GM12878 (cell line): ENCODE measurements at regions not wholly inside any gene's neighbourhood (a gene's known extent, or its start where the extent isn't known, plus 50 kb on each side); places are given as distances from the start of the nearest gene placed in this dataset.

Experiments used
- BCL11A ChIP-seq: IDR thresholded peaks from 2 replicates; pipeline ENCODE4 v1.6.1; 2011; ENCODE audit warnings: low read depth, low read length
- BCLAF1 ChIP-seq: fragments of 450-650 bp; IDR thresholded peaks from 2 replicates; pipeline ENCODE4 v1.6.1; 2017; ENCODE audit warnings: antibody characterized with exemption, mild to moderate bottlenecking, moderate library complexity
- CEBPZ ChIP-seq: fragments of 150-350 bp; IDR thresholded peaks from 2 replicates; pipeline ENCODE4 v1.6.1; 2016; ENCODE audit warnings: low read depth, low read length
- E2F8 ChIP-seq: fragments of 450-650 bp; IDR thresholded peaks from 2 replicates; pipeline ENCODE4 v1.6.1; 2018; ENCODE audit warnings: mild to moderate bottlenecking, low read depth, moderate library complexity; ENCODE audit not compliant: partially characterized antibody
- EP300 ChIP-seq, 2 experiments: fragments of 150-350 bp in 1 of 2; IDR thresholded peaks; 2 replicates each; pipeline ENCODE4 v1.6.1; 2011 to 2012; ENCODE audit warnings: low read depth in 2 of 2, low read length in 2 of 2, borderline replicate concordance in 1 of 2, improper control_type of control experiment in 1 of 2, inconsistent platforms in 1 of 2; ENCODE audit not compliant: control insufficient read depth in 1 of 2
- MTA2 ChIP-seq: fragments of 450-650 bp; IDR thresholded peaks from 2 replicates; pipeline ENCODE4 v1.6.1; 2016; ENCODE audit warnings: low read depth, mild to moderate bottlenecking, moderate library complexity
- REST ChIP-seq: IDR thresholded peaks from 2 replicates; pipeline ENCODE4 v1.6.1; 2012; ENCODE audit warnings: mild to moderate bottlenecking, low read depth, low read length
- TBL1XR1 ChIP-seq: IDR thresholded peaks from 2 replicates; pipeline ENCODE4 v1.6.1; 2012; ENCODE audit warnings: low read depth, low read length, improper control_type of control experiment
- YBX1 ChIP-seq: fragments of 450-650 bp; IDR thresholded peaks from 2 replicates; pipeline ENCODE4 v1.6.1; 2016; ENCODE audit warnings: antibody characterized with exemption
- ZBTB11 ChIP-seq: fragments of 450-650 bp; formaldehyde crosslinking; IDR thresholded peaks from 2 replicates; pipeline ENCODE4 v1.5.0; 2022; ENCODE audit warnings: mild to moderate bottlenecking, missing genetic modification characterization
- ZNF384 ChIP-seq: IDR thresholded peaks from 2 replicates; pipeline ENCODE4 v1.6.1; 2012; ENCODE audit warnings: low read depth, mild to moderate bottlenecking, low read length, improper control_type of control experiment, borderline replicate concordance

- TF ChIP-seq REST (no peak), CEBPZ (no peak), ZNF384 (no peak), EP300 (IDR thresholded peaks at IDR 0.05; ENCODE audit: borderline replicate concordance in 1 of 2, control insufficient read depth in 1 of 2, low read depth in 2 of 2, low read length in 2 of 2) (no peak), BCLAF1 (no peak), BCL11A (no peak), YBX1 (no peak), E2F8 (no peak), MTA2 (no peak), TBL1XR1 (no peak), ZBTB11 (CRISPR knock-in tag) (no peak)
These were observed 121.4 kb downstream of the COX18 start (continued) for GRCh38 chr4:72948080-72948479.
